ENCODE measurements at regions not wholly inside any gene's neighbourhood (a gene's known extent, or its start where the extent isn't known, plus 50 kb on each side); places are given as distances from the start of the nearest gene placed in this dataset.

DNA sequence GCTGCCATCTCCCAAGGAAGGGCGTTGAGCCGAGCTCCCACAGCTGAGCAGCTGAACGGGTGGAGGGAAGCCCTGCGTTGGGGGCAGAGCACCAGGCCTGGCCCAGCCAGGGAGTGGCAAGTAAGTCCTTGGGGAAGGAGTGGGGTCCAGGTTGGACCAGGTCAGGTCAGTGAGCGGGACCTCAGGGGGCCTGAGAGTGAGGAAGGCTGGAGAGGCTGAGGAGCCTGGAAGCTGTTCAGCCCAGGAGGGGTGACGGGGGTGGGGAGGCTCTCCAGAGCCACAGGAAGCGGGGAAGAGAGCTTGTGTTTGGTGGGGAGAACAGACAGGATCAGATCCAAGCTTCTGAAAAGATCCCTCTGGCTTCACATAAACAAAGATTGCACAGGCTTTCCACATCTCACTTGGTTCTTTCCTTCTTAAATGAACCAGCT lies 55.4 kb upstream of the ATP12A start:
- Mint-ChIP-seq H3K4me1 (ENCODE audit: insufficient read depth, unreplicated experiment) (peaks cover 6% of the 10 kb centered on the region), H3K9me3 (ENCODE audit: unreplicated experiment) (no peaks in the 10 kb centered on the region), H3K27ac (ENCODE audit: low read depth, unreplicated experiment) (peak overlapping the region; percentile 62), H3K27me3 (ENCODE audit: insufficient read depth, unreplicated experiment) (no peaks in the 10 kb centered on the region), H3K36me3 (ENCODE audit: insufficient read depth, unreplicated experiment) (no peaks in the 10 kb centered on the region), H3K4me3 (ENCODE audit: unreplicated experiment) (no peak overlapping the region)
- TF ChIP-seq, protein P1, sequence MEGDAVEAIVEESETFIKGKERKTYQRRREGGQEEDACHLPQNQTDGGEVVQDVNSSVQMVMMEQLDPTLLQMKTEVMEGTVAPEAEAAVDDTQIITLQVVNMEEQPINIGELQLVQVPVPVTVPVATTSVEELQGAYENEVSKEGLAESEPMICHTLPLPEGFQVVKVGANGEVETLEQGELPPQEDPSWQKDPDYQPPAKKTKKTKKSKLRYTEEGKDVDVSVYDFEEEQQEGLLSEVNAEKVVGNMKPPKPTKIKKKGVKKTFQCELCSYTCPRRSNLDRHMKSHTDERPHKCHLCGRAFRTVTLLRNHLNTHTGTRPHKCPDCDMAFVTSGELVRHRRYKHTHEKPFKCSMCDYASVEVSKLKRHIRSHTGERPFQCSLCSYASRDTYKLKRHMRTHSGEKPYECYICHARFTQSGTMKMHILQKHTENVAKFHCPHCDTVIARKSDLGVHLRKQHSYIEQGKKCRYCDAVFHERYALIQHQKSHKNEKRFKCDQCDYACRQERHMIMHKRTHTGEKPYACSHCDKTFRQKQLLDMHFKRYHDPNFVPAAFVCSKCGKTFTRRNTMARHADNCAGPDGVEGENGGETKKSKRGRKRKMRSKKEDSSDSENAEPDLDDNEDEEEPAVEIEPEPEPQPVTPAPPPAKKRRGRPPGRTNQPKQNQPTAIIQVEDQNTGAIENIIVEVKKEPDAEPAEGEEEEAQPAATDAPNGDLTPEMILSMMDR (IDR thresholded peaks at IDR 0.05; ENCODE audit: unreplicated experiment), result no peak
- CTCF ChIA-PET, result interaction anchor here (0.6 kb wide), 1 partner anchor 103 kb away, joined by 3 read pairs; no protein-coding TSS in a partner anchor
- no peak for DNase-seq (ENCODE audit: unreplicated experiment)
- intact Hi-C loops (cut with micrococcal nuclease), result no loop called here
- POLR2A ChIA-PET, result no interaction called here
- BruUV-seq (replicated peaks), result no TSS peak

DNA sequence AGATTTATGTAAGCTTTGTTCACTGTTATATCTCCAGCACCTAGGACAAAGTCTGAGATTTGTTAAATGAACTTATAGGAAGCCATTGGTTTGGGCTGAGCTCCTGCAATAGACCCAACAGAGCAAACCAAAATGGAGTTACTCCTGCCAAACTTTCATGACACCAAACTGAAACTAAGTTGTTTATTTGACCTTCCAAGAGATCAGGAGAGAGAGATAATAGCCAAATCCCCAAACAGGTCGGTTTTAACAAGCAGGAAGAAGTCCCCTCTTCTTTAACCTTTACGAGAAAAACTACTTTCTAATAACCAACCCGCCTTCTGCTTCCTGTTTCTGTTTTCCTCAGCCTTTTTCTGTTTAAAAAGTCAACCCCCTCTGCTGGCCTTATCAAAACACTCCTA lies 54.9 kb upstream of the ATP12A start:
- Mint-ChIP-seq H3K4me3 (ENCODE audit: unreplicated experiment) (no peak overlapping the region), H3K36me3 (ENCODE audit: insufficient read depth, unreplicated experiment) (no peaks in the 10 kb centered on the region), H3K9me3 (ENCODE audit: unreplicated experiment) (no peaks in the 10 kb centered on the region), H3K4me1 (ENCODE audit: insufficient read depth, unreplicated experiment) (peaks cover 11% of the 10 kb centered on the region), H3K27me3 (ENCODE audit: insufficient read depth, unreplicated experiment) (no peaks in the 10 kb centered on the region), H3K27ac (ENCODE audit: low read depth, unreplicated experiment) (peak overlapping the region; percentile 7)
- ChIA-PET POLR2A (no interaction called here), CTCF (interaction anchor here (0.6 kb wide), 1 partner anchor 102 kb away, joined by 3 read pairs; no protein-coding TSS in a partner anchor)
- TF ChIP-seq, protein P1 (IDR thresholded peaks at IDR 0.05; ENCODE audit: unreplicated experiment), result no peak
- BruUV-seq (replicated peaks), result no TSS peak
- intact Hi-C loops (cut with micrococcal nuclease), result no loop called here
- DNase-seq (ENCODE audit: unreplicated experiment), result no peak

DNA sequence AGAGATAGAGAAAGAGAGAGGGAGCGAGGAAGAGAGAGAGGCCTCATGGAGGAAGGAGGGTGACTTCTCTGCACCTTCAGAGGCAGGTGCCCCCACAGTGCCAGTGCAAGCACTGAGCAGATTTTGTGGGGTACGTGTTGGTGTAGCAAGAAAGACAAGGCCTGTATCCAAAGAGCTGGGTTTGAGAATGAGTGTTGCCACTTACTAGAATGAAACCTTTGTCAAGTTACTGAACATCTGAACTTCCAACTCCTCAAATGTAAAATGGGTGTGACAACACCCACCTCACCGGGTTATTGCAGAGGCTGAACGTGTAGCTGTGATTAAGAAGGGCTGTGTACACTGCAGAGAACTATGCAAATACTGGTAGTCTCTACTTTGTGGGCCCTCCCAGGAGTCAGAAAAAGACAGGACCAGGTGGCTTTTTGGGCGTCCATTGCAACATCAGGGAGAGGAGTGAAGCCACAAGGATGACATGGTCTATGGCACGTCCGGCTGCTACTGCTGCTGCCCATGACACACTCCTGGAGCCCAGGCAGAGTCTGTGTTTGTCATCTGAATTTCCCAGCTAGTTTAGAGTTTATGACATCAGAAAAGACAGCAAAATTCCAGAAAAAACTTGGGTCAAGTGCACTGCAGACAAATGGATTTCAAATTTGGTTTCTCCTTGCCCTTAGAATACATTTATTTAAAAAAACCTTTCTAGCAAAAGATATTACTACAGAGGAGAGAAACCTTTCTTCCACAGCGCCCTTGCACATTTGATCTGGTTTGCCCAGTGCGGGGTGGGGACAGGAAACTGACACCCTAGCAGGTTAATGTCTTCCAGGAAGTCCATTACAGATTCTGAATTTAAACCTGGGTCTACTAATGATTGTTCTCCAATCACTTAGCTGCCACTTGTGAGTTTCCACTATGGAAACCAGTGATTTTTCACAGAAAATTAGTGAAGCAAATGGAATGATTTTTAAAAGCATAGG lies 54.0 kb upstream of the ATP12A start:
- BruUV-seq (replicated peaks), result no TSS peak
- peak overlapping the region; percentile 7 for H3K27ac Mint-ChIP-seq (ENCODE audit: low read depth, unreplicated experiment)
- H3K27me3 Mint-ChIP-seq (ENCODE audit: insufficient read depth, unreplicated experiment), result no peaks in the 10 kb centered on the region
- peaks cover 6% of the 10 kb centered on the region for H3K36me3 Mint-ChIP-seq (ENCODE audit: insufficient read depth, unreplicated experiment)
- H3K9me3 Mint-ChIP-seq (ENCODE audit: unreplicated experiment), result no peaks in the 10 kb centered on the region
- TF ChIP-seq, protein P1 (IDR thresholded peaks at IDR 0.05; ENCODE audit: unreplicated experiment), result no peak
- ChIA-PET POLR2A (no interaction called here), CTCF (interaction anchor here (0.7 kb wide), 1 partner anchor 99 kb away, joined by 3 read pairs; no protein-coding TSS in a partner anchor)
- H3K4me1 Mint-ChIP-seq (ENCODE audit: insufficient read depth, unreplicated experiment), result peaks cover 18% of the 10 kb centered on the region
- intact Hi-C loops (cut with micrococcal nuclease), result no loop called here
- no peak overlapping the region for H3K4me3 Mint-ChIP-seq (ENCODE audit: unreplicated experiment)
- DNase-seq (ENCODE audit: unreplicated experiment), result no peak

DNA sequence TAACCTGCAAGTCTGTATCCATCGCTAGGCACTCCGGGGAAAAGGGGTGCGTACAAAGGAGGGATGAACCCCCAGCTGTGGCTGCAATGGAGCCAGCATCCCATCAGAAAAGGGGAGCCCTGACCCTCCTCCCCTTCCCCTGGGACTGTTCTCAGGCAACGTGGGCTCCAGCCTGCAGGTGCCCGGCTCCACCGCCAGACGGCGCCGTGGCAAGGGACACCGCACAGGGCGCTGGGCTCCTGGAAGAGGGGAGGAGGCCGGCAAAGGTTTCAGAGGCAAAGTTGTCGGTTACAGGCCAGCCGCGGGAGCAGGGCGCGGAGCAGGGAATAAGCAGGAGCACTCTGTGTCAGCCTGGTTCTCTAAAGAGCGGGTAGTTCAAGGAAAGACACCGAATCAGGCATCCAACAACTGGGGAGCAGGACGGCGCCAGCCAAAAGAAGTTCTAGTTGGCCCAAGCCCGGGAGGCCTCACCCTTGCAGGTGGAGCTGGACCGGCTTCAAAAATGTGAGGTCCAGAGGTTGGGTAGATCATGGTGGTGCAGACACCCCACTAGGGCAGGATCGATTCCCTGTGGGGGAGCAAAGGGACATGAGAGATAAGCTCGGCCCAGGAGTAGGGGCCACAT lies 53.0 kb upstream of the ATP12A start:
- no peaks in the 10 kb centered on the region for H3K9me3 Mint-ChIP-seq (ENCODE audit: unreplicated experiment)
- no peaks in the 10 kb centered on the region for H3K27me3 Mint-ChIP-seq (ENCODE audit: insufficient read depth, unreplicated experiment)
- intact Hi-C loops (cut with micrococcal nuclease), result no loop called here
- ChIA-PET POLR2A (no interaction called here), CTCF (interaction anchor here (0.6 to 0.7 kb wide), 2 partner anchors 23 to 98 kb away, joined by 3 to 4 read pairs; no protein-coding TSS in a partner anchor)
- no TSS peak for BruUV-seq (replicated peaks)
- TF ChIP-seq, protein P1 (IDR thresholded peaks at IDR 0.05; ENCODE audit: unreplicated experiment), result no peak
- H3K27ac Mint-ChIP-seq (ENCODE audit: low read depth, unreplicated experiment), result no peak overlapping the region
- no peak overlapping the region for H3K4me3 Mint-ChIP-seq (ENCODE audit: unreplicated experiment)
- H3K36me3 Mint-ChIP-seq (ENCODE audit: insufficient read depth, unreplicated experiment), result peaks cover 6% of the 10 kb centered on the region
- no peak for DNase-seq (ENCODE audit: unreplicated experiment)
- peaks cover 18% of the 10 kb centered on the region for H3K4me1 Mint-ChIP-seq (ENCODE audit: insufficient read depth, unreplicated experiment)

All from MCF 10A (cell line).